HL-60 (cell line): ENCODE measurements at regions not wholly inside any gene's neighbourhood (a gene's known extent, or its start where the extent isn't known, plus 50 kb on each side); places are given as distances from the start of the nearest gene placed in this dataset.

Experiments used
- SPI1 ChIP-seq: IDR thresholded peaks from 2 replicates; pipeline ENCODE4 v1.6.1; 2012; ENCODE audit warnings: low read depth, mild to moderate bottlenecking, borderline replicate concordance
- TF ChIP-seq, protein P1 (sequence below): IDR thresholded peaks from one replicate; pipeline ENCODE4 v1.5.1; 2011; ENCODE audit warnings: low read length, control low read depth, inconsistent platforms; ENCODE audit not compliant: insufficient read depth
- TF ChIP-seq, protein P2 (sequence below): IDR thresholded peaks from 2 replicates; pipeline ENCODE4 v1.6.1; 2012; ENCODE audit warnings: low read depth; ENCODE audit not compliant: insufficient replicate concordance

DNA sequence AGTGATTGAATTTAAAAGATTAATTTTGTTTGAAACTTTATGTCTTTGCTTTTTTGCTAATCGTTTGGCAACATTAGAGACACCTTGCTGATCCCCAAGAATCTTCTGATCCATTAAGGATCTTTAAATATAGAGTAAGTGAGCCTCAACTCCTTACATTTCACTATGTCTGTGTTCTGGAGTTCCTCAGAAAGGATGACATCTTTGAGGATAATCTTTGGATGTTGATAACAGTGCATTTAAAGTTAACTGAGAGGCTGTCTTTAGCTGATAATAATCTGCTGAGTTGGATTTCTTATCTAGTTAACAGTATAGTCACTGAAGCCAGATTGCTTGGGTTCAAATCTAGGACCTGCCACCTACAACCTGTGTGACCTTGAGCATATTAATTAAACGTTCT lies 221.6 kb upstream of the EMCN start:
- TF ChIP-seq, protein P1, sequence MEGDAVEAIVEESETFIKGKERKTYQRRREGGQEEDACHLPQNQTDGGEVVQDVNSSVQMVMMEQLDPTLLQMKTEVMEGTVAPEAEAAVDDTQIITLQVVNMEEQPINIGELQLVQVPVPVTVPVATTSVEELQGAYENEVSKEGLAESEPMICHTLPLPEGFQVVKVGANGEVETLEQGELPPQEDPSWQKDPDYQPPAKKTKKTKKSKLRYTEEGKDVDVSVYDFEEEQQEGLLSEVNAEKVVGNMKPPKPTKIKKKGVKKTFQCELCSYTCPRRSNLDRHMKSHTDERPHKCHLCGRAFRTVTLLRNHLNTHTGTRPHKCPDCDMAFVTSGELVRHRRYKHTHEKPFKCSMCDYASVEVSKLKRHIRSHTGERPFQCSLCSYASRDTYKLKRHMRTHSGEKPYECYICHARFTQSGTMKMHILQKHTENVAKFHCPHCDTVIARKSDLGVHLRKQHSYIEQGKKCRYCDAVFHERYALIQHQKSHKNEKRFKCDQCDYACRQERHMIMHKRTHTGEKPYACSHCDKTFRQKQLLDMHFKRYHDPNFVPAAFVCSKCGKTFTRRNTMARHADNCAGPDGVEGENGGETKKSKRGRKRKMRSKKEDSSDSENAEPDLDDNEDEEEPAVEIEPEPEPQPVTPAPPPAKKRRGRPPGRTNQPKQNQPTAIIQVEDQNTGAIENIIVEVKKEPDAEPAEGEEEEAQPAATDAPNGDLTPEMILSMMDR, result no peak
- TF ChIP-seq, protein P2, sequence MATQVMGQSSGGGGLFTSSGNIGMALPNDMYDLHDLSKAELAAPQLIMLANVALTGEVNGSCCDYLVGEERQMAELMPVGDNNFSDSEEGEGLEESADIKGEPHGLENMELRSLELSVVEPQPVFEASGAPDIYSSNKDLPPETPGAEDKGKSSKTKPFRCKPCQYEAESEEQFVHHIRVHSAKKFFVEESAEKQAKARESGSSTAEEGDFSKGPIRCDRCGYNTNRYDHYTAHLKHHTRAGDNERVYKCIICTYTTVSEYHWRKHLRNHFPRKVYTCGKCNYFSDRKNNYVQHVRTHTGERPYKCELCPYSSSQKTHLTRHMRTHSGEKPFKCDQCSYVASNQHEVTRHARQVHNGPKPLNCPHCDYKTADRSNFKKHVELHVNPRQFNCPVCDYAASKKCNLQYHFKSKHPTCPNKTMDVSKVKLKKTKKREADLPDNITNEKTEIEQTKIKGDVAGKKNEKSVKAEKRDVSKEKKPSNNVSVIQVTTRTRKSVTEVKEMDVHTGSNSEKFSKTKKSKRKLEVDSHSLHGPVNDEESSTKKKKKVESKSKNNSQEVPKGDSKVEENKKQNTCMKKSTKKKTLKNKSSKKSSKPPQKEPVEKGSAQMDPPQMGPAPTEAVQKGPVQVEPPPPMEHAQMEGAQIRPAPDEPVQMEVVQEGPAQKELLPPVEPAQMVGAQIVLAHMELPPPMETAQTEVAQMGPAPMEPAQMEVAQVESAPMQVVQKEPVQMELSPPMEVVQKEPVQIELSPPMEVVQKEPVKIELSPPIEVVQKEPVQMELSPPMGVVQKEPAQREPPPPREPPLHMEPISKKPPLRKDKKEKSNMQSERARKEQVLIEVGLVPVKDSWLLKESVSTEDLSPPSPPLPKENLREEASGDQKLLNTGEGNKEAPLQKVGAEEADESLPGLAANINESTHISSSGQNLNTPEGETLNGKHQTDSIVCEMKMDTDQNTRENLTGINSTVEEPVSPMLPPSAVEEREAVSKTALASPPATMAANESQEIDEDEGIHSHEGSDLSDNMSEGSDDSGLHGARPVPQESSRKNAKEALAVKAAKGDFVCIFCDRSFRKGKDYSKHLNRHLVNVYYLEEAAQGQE, result no peak
- TF ChIP-seq SPI1, result no peak
